H1 (cell line): ENCODE measurements at regions not wholly inside any gene's neighbourhood (a gene's known extent, or its start where the extent isn't known, plus 50 kb on each side); places are given as distances from the start of the nearest gene placed in this dataset.

Experiments used
- CTCF ChIA-PET: fragments of 300-600 bp; sonication (Branson Sonifier 250); formaldehyde crosslinking; loops from one replicate; lab custom pipeline; 2021; ENCODE audit not compliant: partially characterized antibody; lab: Charles Lee
- POLR2A ChIA-PET: fragments of 300-600 bp; sonication (Branson Sonifier 250); formaldehyde crosslinking; loops from one replicate; lab custom pipeline; 2021; ENCODE audit warnings: inconsistent platforms; ENCODE audit not compliant: partially characterized antibody; lab: Charles Lee
- DNase-seq, 2 experiments: peaks; one replicate each; pipeline versions ENCODE4 v3.0.0 to v3.0.0-alpha.2; 2010 to 2022; ENCODE audit warnings: low spot score in 2 of 2, low read depth in 1 of 2, mixed read lengths in 1 of 2
- FAIRE-seq: peaks from 2 replicates; lab custom pipeline; 2011; peaks lifted over from hg19 to GRCh38; lab: Jason Lieb, UNC
- H2AFZ ChIP-seq: 2 replicates; pipeline ENCODE4 v1.8.1; 2012; ENCODE audit warnings: low read length, inconsistent platforms
- H2AK5ac ChIP-seq: 2 replicates; pipeline ENCODE4 v1.6.1; 2013; ENCODE audit warnings: low read depth, low read length
- H2BK120ac ChIP-seq: replicated peaks from 2 replicates; pipeline ENCODE3; 2013; ENCODE audit warnings: low read depth, low read length, inconsistent platforms
- H2BK12ac ChIP-seq: 2 replicates; pipeline ENCODE4 v1.6.1; 2013; ENCODE audit warnings: low read depth, low read length
- H2BK15ac ChIP-seq: 2 replicates; pipeline ENCODE4 v1.6.1; 2013; ENCODE audit warnings: low read length
- H2BK20ac ChIP-seq: 2 replicates; pipeline ENCODE4 v1.6.1; 2013; ENCODE audit warnings: low read length
- H2BK5ac ChIP-seq: 2 replicates; pipeline ENCODE4 v1.6.1; 2013; ENCODE audit warnings: low read depth, low read length
- H3K14ac ChIP-seq: 2 replicates; pipeline ENCODE4 v1.6.1; 2013; ENCODE audit warnings: inconsistent platforms; ENCODE audit not compliant: insufficient read length
- H3K18ac ChIP-seq: 2 replicates; pipeline ENCODE4 v1.6.1; 2013; ENCODE audit warnings: low read length; ENCODE audit errors: extremely low read depth
- H3K23ac ChIP-seq: 2 replicates; pipeline ENCODE4 v1.6.1; 2013; ENCODE audit warnings: inconsistent platforms; ENCODE audit not compliant: insufficient read length
- H3K23me2 ChIP-seq: 2 replicates; pipeline ENCODE4 v1.6.1; 2013; ENCODE audit warnings: low read depth, low read length
- H3K27ac ChIP-seq: 2 replicates; pipeline ENCODE4 v1.6.1; 2011; ENCODE audit warnings: low read depth, low read length, inconsistent platforms
- H3K27me3 ChIP-seq, 4 experiments: replicated peaks in 1 of 4; 1 replicate in 1 of 4; 2 replicates in 3 of 4; pipeline versions ENCODE4 v1.6.1 to v1.8.1; 2011 to 2013; ENCODE audit warnings: low read length in 3 of 4, mild to moderate bottlenecking in 3 of 4, inconsistent platforms in 2 of 4, mixed read lengths in 2 of 4, moderate library complexity in 1 of 4; ENCODE audit not compliant: control insufficient read depth in 3 of 4, insufficient read depth in 3 of 4; ENCODE audit errors: extremely low read depth in 1 of 4
- H3K36me3 ChIP-seq, 4 experiments: 2 replicates each; pipeline versions ENCODE4 v1.6.1 to v1.8.1; 2011 to 2013; ENCODE audit warnings: mild to moderate bottlenecking in 4 of 4, low read length in 3 of 4, moderate library complexity in 2 of 4, control low read depth in 1 of 4, inconsistent platforms in 1 of 4; ENCODE audit not compliant: insufficient read depth in 4 of 4, control insufficient read depth in 2 of 4
- H3K4ac ChIP-seq: replicated peaks from 2 replicates; pipeline ENCODE3; 2013; ENCODE audit warnings: low read length, low read depth, mixed read lengths, inconsistent platforms; ENCODE audit not compliant: insufficient read length
- H3K4me1 ChIP-seq, 4 experiments: replicated peaks in 1 of 4; 1 replicate in 1 of 4; 2 replicates in 3 of 4; pipeline versions ENCODE4 v1.6.1 to v1.8.1; 2011 to 2013; ENCODE audit warnings: low read length in 3 of 4, inconsistent platforms in 2 of 4, mixed read lengths in 1 of 4; ENCODE audit not compliant: insufficient read depth in 4 of 4, control insufficient read depth in 3 of 4
- H3K4me2 ChIP-seq, 2 experiments: 2 replicates each; pipeline versions ENCODE4 v1.6.1 to v1.8.1; 2011 to 2013; ENCODE audit warnings: low read depth in 2 of 2, low read length in 2 of 2, control low read depth in 1 of 2, inconsistent platforms in 1 of 2, mild to moderate bottlenecking in 1 of 2; ENCODE audit not compliant: insufficient read depth in 1 of 2
- H3K4me3 ChIP-seq, 4 experiments: fragments of 200-600, 300-600 bp in 1 of 4; sonication (generic), shearing (Covaris generic), sonication (Bioruptor Twin) in 1 of 4; 2 replicates each; pipeline versions ENCODE4 v1.5.1 to v1.8.1; 2011 to 2016; ENCODE audit warnings: low read length in 4 of 4, low read depth in 3 of 4, control low read depth in 2 of 4, inconsistent platforms in 2 of 4, mild to moderate bottlenecking in 2 of 4, mixed read lengths in 1 of 4, moderate library complexity in 1 of 4; ENCODE audit not compliant: insufficient read depth in 2 of 4; ENCODE audit errors: extremely low read depth in 1 of 4
- H3K56ac ChIP-seq: replicated peaks from 2 replicates; pipeline ENCODE3; 2013; ENCODE audit warnings: low read depth, mild to moderate bottlenecking, mixed read lengths, low read length, inconsistent platforms; ENCODE audit not compliant: insufficient read length
- H3K79me1 ChIP-seq: 2 replicates; pipeline ENCODE4 v1.6.1; 2013; ENCODE audit warnings: low read depth, low read length, control low read depth
- H3K79me2 ChIP-seq, 2 experiments: 2 replicates each; pipeline versions ENCODE4 v1.6.1 to v1.8.1; 2012 to 2013; ENCODE audit warnings: low read length in 2 of 2, mild to moderate bottlenecking in 2 of 2, inconsistent platforms in 1 of 2; ENCODE audit not compliant: insufficient read depth in 2 of 2, control insufficient read depth in 1 of 2
- H3K9ac ChIP-seq, 4 experiments: replicated peaks in 1 of 4; 1 replicate in 1 of 4; 2 replicates in 3 of 4; pipeline versions ENCODE4 v1.6.1 to v1.8.1; 2011 to 2013; ENCODE audit warnings: low read depth in 3 of 4, low read length in 3 of 4, control low read depth in 2 of 4, mild to moderate bottlenecking in 2 of 4, moderate library complexity in 2 of 4, inconsistent platforms in 1 of 4; ENCODE audit errors: extremely low read depth in 1 of 4
- H3K9me3 ChIP-seq, 2 experiments: 2 replicates each; pipeline versions ENCODE4 v1.6.1 to v1.8.1; 2012 to 2013; ENCODE audit warnings: mild to moderate bottlenecking in 2 of 2, moderate library complexity in 2 of 2, control low read depth in 1 of 2, inconsistent platforms in 1 of 2, low read depth in 1 of 2, low read length in 1 of 2, mixed read lengths in 1 of 2; ENCODE audit not compliant: insufficient read depth in 2 of 2
- H4K20me1 ChIP-seq, 2 experiments: replicated peaks in 1 of 2; 2 replicates each; pipeline versions ENCODE3 to v1.8.1; 2011 to 2013; ENCODE audit warnings: inconsistent platforms in 2 of 2, low read length in 2 of 2, mild to moderate bottlenecking in 1 of 2; ENCODE audit not compliant: insufficient read depth in 2 of 2, control insufficient read depth in 1 of 2
- H4K5ac ChIP-seq: 2 replicates; pipeline ENCODE4 v1.6.1; 2013; ENCODE audit warnings: low read length, low read depth, mixed read lengths, inconsistent platforms; ENCODE audit not compliant: insufficient read length
- H4K8ac ChIP-seq: 2 replicates; pipeline ENCODE4 v1.8.0; 2013; ENCODE audit warnings: mild to moderate bottlenecking, moderate library complexity, low read length, inconsistent platforms; ENCODE audit not compliant: insufficient read depth; ENCODE audit errors: extremely low read depth
- H4K91ac ChIP-seq: replicated peaks from 2 replicates; pipeline ENCODE3; 2013; ENCODE audit warnings: low read length, mixed read lengths, inconsistent platforms; ENCODE audit not compliant: insufficient read length
- WGBS, 2 experiments: shearing (Covaris generic) in 1 of 2; methylation state at CpG; one replicate each; pipeline versions ENCODE4 v1.1.6 to v1.1.7; 2013 to 2015; ENCODE audit warnings: low lambda C conversion rate in 2 of 2, mixed read lengths in 2 of 2, inconsistent platforms in 1 of 2, low coverage in 1 of 2, missing lambda C conversion rate in 1 of 2; ENCODE audit not compliant: insufficient replicate concordance in 2 of 2, insufficient coverage in 1 of 2, insufficient read length in 1 of 2; ENCODE audit errors: extremely low coverage in 1 of 2, missing lambda C conversion rate in 1 of 2; 5-methylcytosine and 5-hydroxymethylcytosine counted together

- Histone ChIP-seq H3K9me3 (no peaks in the 10 kb centered on the region), H2AK5ac (no peak overlapping the region), H3K23ac (no peak overlapping the region), H3K79me1 (no peaks in the 10 kb centered on the region), H2BK20ac (no peak overlapping the region), H2BK12ac (peak overlapping the region; percentile 56; the same call in 1 of the 2 replicates), H2BK120ac (no peak overlapping the region), H4K20me1 (no peaks in the 10 kb centered on the region), H4K5ac (no peak overlapping the region), H3K9ac (no peak overlapping the region), H3K27me3 (no peaks in the 10 kb centered on the region), H3K79me2 (no peaks in the 10 kb centered on the region), H2BK15ac (no peak overlapping the region), H3K56ac (no peak overlapping the region), H3K4ac (no peak overlapping the region), H3K27ac (no peak overlapping the region), H2AFZ (no peak overlapping the region), H3K4me3 (0 out of 8 replicates have a peak overlapping the region, but pooled peaks of 1 of the 4 experiments have one; percentile 41), H3K4me1 (peaks cover 17 to 39% (median 25%) of the 10 kb centered on the region in 4 experiments), H3K23me2 (peaks cover 3% of the 10 kb centered on the region; the same call in 1 of the 2 replicates), H3K14ac (no peak overlapping the region), H2BK5ac (no peak overlapping the region), H3K4me2 (no peak overlapping the region; a peak in 1 of 4 replicates), H3K36me3 (no peaks in the 10 kb centered on the region), H4K8ac (no peak overlapping the region), H3K18ac (no peak overlapping the region), H4K91ac (peak overlapping the region; percentile 14)
- FAIRE-seq: no peak
- WGBS, 2 experiments: 91% methylated on average over 5 of the region's 5 CpGs; no CpG with 5 or more reads in 1 of the 2 experiments
- POLR2A ChIA-PET: no interaction called here
- CTCF ChIA-PET: interaction anchor here (0.8 to 1.4 kb wide), 6 partner anchors 9 to 302 kb away, joined by 3 to 5 read pairs (median 4); no protein-coding TSS in a partner anchor
- no peak for DNase-seq
Observed at GRCh38 chr6:40287296-40287850, 299.8 kb downstream of the LRFN2 start.
